ENCODE measurements at regions not wholly inside any gene's neighbourhood (a gene's known extent, or its start where the extent isn't known, plus 50 kb on each side); places are given as distances from the start of the nearest gene placed in this dataset.

GRCh38 chr13:111865826-111866225 lies 201.1 kb upstream of the SOX1 start:
- ChIA-PET POLR2A (ENCODE audit: partially characterized antibody) (no interaction called here), CTCF (ENCODE audit: partially characterized antibody) (interaction anchor here (0.6 to 0.9 kb wide), 2 partner anchors 12 to 21 kb away, joined by 3 to 4 read pairs; no protein-coding TSS in a partner anchor)
- no peak overlapping the region for H3K14ac ChIP-seq (ENCODE audit: insufficient read length)
- peak in 1 of 2 experiments; percentile 19 for DNase-seq (ENCODE audit: low read depth in 1 of 2, low spot score in 2 of 2)
- no peaks in the 10 kb centered on the region for H3K79me2 ChIP-seq (ENCODE audit: control insufficient read depth in 1 of 2, insufficient read depth in 2 of 2, low read length in 2 of 2)
- H3K79me1 ChIP-seq (ENCODE audit: low read depth, low read length) = no peaks in the 10 kb centered on the region
- H2BK5ac ChIP-seq (ENCODE audit: low read depth, low read length) = no peak overlapping the region
- H4K8ac ChIP-seq (ENCODE audit: extremely low read depth, insufficient read depth, low read length) = no peak overlapping the region
- no peaks in the 10 kb centered on the region; a peak in 3 of 7 replicates for H3K4me1 ChIP-seq (replicated peaks in 1 of 4; ENCODE audit: control insufficient read depth in 3 of 4, insufficient read depth in 4 of 4, low read length in 3 of 4)
- no peak overlapping the region for H2BK15ac ChIP-seq (ENCODE audit: low read length)
- H2AFZ ChIP-seq (ENCODE audit: low read length) = no peak overlapping the region
- TF ChIP-seq CHD1 (IDR thresholded peaks at IDR 0.05; ENCODE audit: low read depth, low read length) = no peak
- no peaks in the 10 kb centered on the region for H3K36me3 ChIP-seq (ENCODE audit: control insufficient read depth in 2 of 4, insufficient read depth in 4 of 4, low read length in 3 of 4)
- H4K20me1 ChIP-seq (replicated peaks in 1 of 2; ENCODE audit: control insufficient read depth in 1 of 2, insufficient read depth in 2 of 2, low read length in 2 of 2) = no peaks in the 10 kb centered on the region
- H3K23ac ChIP-seq (ENCODE audit: insufficient read length) = no peak overlapping the region
- H2BK20ac ChIP-seq (ENCODE audit: low read length) = no peak overlapping the region
- H2BK12ac ChIP-seq (ENCODE audit: low read depth, low read length) = no peak overlapping the region
- H3K18ac ChIP-seq (ENCODE audit: extremely low read depth, low read length) = no peak overlapping the region
- H2AK5ac ChIP-seq (ENCODE audit: low read depth, low read length) = no peak overlapping the region
- H2BK120ac ChIP-seq (replicated peaks; ENCODE audit: low read depth, low read length) = no peak overlapping the region
- no peak for FAIRE-seq
- H3K9me3 ChIP-seq (ENCODE audit: insufficient read depth in 2 of 2, low read depth in 1 of 2, low read length in 1 of 2) = peaks cover 0 to 3% of the 10 kb centered on the region in 2 experiments; a peak in 1 of 4 replicates
- H3K4ac ChIP-seq (replicated peaks; ENCODE audit: insufficient read length, low read depth, low read length) = no peak overlapping the region
- H3K9ac ChIP-seq (replicated peaks in 1 of 4; ENCODE audit: extremely low read depth in 1 of 4, low read depth in 3 of 4, low read length in 3 of 4) = no peak overlapping the region
- H3K27me3 ChIP-seq (replicated peaks in 1 of 4; ENCODE audit: control insufficient read depth in 3 of 4, extremely low read depth in 1 of 4, insufficient read depth in 3 of 4, low read length in 3 of 4) = no peaks in the 10 kb centered on the region
- H3K56ac ChIP-seq (replicated peaks; ENCODE audit: insufficient read length, low read depth, low read length) = no peak overlapping the region
- no peak overlapping the region for H4K91ac ChIP-seq (replicated peaks; ENCODE audit: insufficient read length, low read length)
- H3K4me2 ChIP-seq (ENCODE audit: insufficient read depth in 1 of 2, low read depth in 2 of 2, low read length in 2 of 2) = no peak overlapping the region
- no peak overlapping the region for H4K5ac ChIP-seq (ENCODE audit: insufficient read length, low read depth, low read length)
- no peaks in the 10 kb centered on the region for H3K23me2 ChIP-seq (ENCODE audit: low read depth, low read length)
- WGBS, 2 experiments (ENCODE audit: extremely low coverage in 1 of 2, insufficient coverage in 1 of 2, insufficient read length in 1 of 2, insufficient replicate concordance in 2 of 2, low coverage in 1 of 2, low lambda C conversion rate in 2 of 2, missing lambda C conversion rate in 1 of 2) = 95% methylated on average over 8 of the region's 8 CpGs; no CpG with 5 or more reads in 1 of the 2 experiments
- no peak overlapping the region for H3K4me3 ChIP-seq (ENCODE audit: extremely low read depth in 1 of 4, insufficient read depth in 2 of 4, low read depth in 3 of 4, low read length in 4 of 4)
- no peak overlapping the region for H3K27ac ChIP-seq (ENCODE audit: low read depth, low read length)
